NB4 (cell line): ENCODE measurements at regions not wholly inside any gene's neighbourhood (a gene's known extent, or its start where the extent isn't known, plus 50 kb on each side); places are given as distances from the start of the nearest gene placed in this dataset.

ENCODE experiments used
- DNase-seq: peaks from one replicate; pipeline ENCODE4 v3.0.0; 2010; ENCODE audit warnings: low read depth
- H3K4me3 ChIP-seq: one replicate; pipeline ENCODE4 v1.5.1; 2011; ENCODE audit warnings: mild to moderate bottlenecking, low read depth, low read length, moderate library complexity
- MYC ChIP-seq: IDR thresholded peaks from 2 replicates; pipeline ENCODE4 v1.6.1; 2011; ENCODE audit warnings: low read depth, low read length
- POLR2A ChIP-seq: IDR thresholded peaks from 2 replicates; pipeline ENCODE4 v1.6.1; 2011; ENCODE audit warnings: mild to moderate bottlenecking; ENCODE audit not compliant: insufficient read length; ENCODE audit errors: extremely low read depth
- TF ChIP-seq, protein P1 (sequence below): IDR thresholded peaks from one replicate; pipeline ENCODE4 v1.5.1; 2012; ENCODE audit warnings: low read depth, low read length
- TF ChIP-seq, protein P2 (sequence below): IDR thresholded peaks from 2 replicates; pipeline ENCODE4 v1.6.1; 2011; ENCODE audit warnings: low read depth, low read length

DNA sequence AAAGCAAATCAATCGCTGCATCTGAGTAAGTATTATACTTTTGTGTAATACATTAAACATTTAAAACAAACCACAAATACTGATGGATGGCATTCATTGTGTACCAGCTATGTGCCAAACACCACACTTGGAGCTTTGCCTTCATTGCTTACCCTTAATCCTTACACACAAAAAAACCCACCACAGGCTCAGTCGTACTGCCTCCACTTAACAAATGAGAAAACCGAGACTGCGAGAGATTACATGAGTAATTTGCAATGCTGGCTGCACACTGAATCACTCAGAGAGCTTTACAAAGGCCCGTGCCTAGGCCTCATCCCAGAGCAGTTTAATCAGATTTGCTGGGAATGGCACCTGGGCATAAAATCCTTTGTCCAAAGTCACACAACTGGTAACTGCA lies 130.5 kb downstream of the EDN1 start:
- TF ChIP-seq, protein P1, sequence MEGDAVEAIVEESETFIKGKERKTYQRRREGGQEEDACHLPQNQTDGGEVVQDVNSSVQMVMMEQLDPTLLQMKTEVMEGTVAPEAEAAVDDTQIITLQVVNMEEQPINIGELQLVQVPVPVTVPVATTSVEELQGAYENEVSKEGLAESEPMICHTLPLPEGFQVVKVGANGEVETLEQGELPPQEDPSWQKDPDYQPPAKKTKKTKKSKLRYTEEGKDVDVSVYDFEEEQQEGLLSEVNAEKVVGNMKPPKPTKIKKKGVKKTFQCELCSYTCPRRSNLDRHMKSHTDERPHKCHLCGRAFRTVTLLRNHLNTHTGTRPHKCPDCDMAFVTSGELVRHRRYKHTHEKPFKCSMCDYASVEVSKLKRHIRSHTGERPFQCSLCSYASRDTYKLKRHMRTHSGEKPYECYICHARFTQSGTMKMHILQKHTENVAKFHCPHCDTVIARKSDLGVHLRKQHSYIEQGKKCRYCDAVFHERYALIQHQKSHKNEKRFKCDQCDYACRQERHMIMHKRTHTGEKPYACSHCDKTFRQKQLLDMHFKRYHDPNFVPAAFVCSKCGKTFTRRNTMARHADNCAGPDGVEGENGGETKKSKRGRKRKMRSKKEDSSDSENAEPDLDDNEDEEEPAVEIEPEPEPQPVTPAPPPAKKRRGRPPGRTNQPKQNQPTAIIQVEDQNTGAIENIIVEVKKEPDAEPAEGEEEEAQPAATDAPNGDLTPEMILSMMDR = no peak
- TF ChIP-seq MYC (no peak), POLR2A (no peak)
- TF ChIP-seq, protein P2, sequence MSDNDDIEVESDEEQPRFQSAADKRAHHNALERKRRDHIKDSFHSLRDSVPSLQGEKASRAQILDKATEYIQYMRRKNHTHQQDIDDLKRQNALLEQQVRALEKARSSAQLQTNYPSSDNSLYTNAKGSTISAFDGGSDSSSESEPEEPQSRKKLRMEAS = no peak
- H3K4me3 ChIP-seq = no peak overlapping the region
- no peak for DNase-seq

DNA sequence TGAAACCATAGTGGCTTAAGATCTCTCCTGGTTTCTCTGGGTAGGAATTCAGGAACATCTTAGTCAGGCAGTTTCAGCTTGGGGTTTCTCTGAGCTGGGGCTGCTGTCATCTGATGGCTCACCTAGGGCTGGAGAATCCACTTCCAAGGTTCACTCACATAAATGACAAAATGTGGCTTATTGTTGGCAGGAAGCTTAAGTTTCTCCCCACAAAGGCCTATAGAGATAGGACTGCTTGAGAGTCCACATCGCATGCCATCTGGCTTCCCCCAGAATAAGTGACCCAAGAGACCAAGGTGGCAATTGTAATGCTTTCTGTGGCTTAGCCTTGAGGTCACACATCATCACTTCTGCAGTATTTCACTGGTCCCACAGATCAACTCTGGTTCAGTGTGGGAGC lies 131.4 kb downstream of the EDN1 start:
- TF ChIP-seq, protein P2 = no peak
- no peak for TF ChIP-seq POLR2A
- no peak for TF ChIP-seq MYC
- TF ChIP-seq, protein P1 = no peak
- no peak for DNase-seq
- no peak overlapping the region for H3K4me3 ChIP-seq

DNA sequence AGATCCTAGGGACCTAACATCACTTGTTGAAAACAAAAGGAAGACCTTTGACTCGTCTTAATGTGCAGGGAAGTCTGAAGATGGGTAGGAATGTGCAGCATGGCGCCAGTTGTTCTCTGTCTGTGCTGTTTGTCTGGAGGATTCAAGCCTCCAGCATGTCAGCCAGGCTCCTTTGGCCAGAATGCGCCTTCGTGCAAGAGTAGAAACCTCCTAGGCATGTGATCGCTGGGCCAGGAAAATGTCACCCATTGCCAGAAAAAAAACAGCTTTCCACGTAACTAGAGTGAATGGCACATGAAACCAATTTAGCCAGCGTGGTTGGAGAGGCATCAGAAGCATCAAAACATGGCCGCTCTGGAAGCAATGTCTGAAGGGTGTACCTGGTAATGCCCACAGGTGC lies 132.7 kb downstream of the EDN1 start:
- TF ChIP-seq, protein P2 = no peak
- TF ChIP-seq POLR2A (no peak), MYC (no peak)
- TF ChIP-seq, protein P1 = no peak
- H3K4me3 ChIP-seq = no peak overlapping the region
- DNase-seq = no peak

DNA sequence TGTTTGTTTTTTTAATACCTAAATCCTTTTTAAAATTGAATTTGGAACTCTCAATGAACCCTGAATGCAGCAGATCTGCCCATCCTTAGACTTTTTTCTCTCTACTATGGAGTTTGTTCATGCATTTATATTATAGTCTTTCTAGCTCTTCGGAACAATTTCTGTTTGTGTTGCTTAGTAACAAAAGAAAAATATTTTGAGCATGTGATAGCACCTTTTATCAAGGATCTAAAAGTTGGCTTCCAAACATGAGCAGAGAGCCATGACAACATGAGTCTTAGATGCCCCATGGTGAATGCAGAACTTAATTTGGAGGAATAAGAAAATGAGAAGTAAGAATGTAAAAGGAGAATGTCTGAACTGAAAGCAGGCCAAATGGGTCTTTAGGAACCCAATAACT lies 133.7 kb downstream of the EDN1 start:
- no peak for DNase-seq
- TF ChIP-seq POLR2A (no peak), MYC (no peak)
- TF ChIP-seq, protein P2 = no peak
- TF ChIP-seq, protein P1 = no peak
- no peak overlapping the region for H3K4me3 ChIP-seq

DNA sequence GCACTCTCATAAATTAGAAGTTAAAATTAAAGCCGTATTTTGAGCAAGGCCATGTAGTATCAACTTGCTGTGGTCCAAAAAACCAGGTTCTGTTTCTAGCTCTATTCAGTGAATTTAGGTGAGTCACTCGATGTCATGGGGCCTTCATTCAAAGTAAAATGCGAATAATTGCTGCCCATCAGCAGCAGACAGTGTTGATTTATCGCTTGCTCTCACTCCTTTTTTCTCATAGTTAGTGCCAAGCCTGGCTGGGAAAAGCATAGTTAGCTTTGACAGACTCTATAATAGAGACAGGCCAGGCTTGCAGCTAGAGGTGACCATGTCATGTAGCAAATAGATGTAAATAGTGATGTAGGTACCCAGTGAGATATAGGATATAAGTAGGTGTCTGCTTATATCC lies 136.0 kb downstream of the EDN1 start:
- no peak for DNase-seq
- no peak overlapping the region for H3K4me3 ChIP-seq
- TF ChIP-seq MYC (no peak), POLR2A (no peak)
- TF ChIP-seq, protein P1 = no peak

DNA sequence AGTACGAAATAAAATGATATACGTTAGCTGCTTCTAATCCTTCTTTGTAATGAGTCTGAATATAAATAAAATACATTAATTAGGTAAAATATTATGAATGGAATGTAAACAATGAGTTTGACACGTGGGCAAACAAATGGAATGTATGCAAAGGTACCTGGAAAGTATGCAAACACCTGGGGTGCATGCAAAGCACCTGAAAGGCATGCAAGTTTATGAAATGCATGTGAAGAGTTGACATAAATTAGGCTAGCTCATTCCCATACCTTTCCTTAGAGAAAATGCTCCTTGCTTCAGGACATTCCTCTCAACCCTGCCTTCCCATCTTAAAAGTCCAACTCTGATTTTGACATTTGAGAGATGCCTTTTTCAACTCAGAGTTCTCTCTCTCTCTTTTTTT lies 140.9 kb downstream of the EDN1 start:
- TF ChIP-seq POLR2A (no peak), MYC (no peak)
- TF ChIP-seq, protein P1 = no peak
- TF ChIP-seq, protein P2 = no peak

More for the DNA sequence above, 140.9 kb downstream of the EDN1 start:
- H3K4me3 ChIP-seq = no peak overlapping the region
- no peak for DNase-seq
